NOMO-1 (cell line): ENCODE measurements at regions not wholly inside any gene's neighbourhood (a gene's known extent, or its start where the extent isn't known, plus 50 kb on each side); places are given as distances from the start of the nearest gene placed in this dataset.
"Not testable (repeated sequence)": the region's sequence is repeated elsewhere in the genome, so short reads cannot be mapped to it uniquely, and the experiment has no call there.

ENCODE experiments used
- DNase-seq, 2 experiments: peaks; one replicate each; lab custom pipeline; 2025; ENCODE audit not compliant: unreplicated experiment in 2 of 2; lab: John Stamatoyannopoulos, UW

DNA sequence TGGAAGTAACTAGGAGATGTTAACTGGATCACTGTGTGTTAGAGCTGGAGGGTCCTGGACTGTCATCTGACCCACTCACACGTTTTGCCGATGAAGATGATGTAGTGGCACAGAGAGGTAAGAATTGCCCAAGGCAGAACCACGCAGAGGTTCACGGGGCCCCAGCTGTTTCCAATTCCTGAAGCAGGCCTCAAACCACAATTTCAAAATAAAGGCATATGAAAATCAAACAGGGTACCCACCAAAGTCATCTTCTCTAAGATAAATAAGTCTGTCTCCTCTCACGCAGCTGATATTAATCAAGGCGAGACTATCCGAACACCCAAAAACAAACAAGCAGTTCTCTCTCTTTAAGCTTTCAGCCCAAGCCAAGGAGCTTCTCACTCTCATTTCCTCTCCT is 113.3 kb upstream of the JCAD start:
- DNase-seq, result peak in 1 of 2 experiments; percentile 35

DNA sequence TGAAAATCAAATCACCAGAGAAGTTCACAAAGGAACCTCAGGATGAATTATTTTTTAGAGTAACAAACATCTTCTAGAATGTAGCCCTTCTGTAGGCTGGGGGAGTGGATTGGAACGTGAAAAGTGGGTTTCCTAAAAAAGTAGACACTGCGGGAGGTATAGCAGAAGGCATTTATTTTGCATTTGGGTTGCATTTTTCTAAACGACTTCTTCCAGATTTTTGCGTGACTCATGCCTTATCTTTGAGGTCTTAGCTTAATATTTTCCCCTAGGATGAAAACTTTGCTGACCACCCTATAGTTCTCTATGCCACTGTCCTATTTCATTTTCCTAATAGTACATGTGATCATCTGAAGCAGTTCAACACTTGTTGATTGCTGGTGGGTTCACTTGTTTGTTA is 112.7 kb upstream of the JCAD start:
- no peak for DNase-seq

DNA sequence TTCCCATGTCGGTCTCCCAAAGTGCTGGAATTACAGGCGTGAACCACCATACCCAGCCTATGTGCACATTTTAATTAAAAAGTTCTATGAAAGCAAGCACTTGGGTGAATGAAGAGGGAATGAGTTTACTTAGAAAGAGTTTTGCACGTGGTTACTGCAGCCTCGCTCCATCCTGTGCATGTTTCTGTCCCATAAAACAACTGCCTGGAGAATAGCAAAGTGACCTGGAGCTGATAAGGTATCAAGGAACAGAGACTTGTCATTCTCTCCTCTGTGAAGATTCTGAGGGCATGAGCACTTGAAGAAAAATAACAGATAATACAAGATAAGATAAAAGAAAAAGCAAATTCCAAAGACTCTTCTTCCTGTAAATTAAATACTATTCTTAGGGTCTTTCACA is 112.2 kb upstream of the JCAD start:
- no peak for DNase-seq

DNA sequence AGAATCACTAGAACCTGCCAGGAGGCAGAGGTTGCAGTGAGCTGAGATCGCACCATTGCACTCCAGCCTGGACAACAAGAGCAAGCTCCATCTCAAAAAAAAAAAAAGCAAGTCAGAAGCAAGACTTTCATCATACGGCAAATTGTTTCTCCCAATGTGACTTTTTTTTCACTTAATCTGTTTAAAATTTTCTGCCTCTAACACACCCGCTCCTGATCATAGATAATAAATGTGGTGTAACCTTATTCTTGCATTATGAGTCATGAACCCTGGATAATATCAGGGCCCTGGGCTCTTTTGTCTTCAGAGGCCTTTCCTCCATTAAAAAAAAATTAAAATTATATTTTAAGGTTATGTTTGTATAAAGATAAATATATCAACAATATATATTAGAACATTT is 111.4 kb upstream of the JCAD start:
- peak in 1 of 2 experiments; percentile 16 for DNase-seq

DNA sequence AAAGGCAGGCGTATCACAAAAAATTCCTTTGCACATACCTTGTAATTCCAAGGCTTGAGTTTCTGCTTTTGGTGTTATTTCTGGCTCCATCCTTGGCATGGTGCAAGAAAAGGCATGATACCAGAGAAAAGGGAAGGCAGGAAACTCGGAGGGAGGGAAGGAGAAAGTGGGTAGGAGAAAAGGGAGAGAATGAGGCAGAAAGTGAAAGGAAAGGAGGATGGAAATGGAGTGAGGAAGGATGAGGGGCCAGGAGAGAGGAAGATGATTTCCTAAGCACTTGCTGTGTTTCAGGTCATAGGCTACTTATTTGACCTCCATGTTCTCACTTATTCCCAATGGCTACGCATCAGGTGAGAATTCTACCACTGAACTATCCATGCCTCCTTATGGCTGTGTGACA is 110.8 kb upstream of the JCAD start:
- no peak for DNase-seq

DNA sequence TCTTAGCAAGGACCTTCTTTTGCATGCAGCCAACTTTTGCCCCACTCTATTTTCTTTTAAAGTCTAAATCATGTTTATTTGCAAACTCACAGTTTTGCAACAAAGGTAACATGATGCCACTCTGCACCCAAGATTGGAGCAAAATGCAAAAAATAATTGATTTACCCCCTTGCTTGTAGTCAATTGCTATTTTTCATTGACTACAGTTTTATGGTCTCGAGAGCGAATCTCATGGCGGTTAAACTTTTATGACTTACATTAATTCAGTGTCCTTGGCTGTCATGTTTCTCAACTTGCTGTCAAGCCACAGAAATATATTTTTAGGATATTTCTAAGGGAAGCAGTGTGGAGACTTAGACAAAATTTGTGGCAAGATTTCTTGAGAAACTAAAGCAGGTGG is 110.0 kb upstream of the JCAD start:
- peak; percentile 67 to 86 for DNase-seq

DNA sequence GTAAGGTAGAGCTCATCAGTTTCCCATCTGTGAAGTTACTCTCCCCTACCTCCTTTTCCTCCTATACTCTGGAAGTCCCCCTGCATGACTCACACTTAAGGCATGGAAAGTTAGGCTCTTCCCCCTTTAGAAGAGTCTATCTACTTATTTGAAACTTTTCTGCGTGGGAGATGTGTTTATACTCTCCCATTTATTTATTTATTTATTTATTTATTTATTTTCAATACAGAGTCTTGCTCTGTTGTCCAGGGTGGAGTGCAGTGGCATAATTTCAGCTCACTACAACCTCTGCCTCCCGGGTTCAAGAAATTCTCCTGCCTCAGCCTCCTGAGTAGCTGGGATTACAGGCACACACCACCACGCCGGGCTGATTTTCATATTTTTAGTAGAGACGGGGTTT is 107.5 kb upstream of the JCAD start:
- no peak for DNase-seq

DNA sequence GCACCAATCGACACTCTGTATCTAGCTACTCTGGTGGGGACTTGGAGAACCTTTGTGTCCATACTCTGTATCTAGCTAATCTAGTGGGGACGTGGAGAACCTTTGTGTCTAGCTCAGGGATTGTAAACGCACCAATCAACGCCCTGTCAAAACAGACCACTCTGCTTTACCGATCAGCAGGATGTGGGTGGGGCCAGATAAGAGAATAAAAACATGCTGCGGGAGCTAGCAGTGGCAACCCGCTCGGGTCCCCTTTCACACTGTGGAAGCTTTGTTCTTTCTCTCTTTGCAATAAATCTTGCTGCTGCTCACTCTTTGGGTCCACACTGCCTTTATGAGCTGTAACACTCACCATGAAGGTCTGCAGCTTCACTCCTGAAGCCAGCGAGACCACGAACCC is 104.0 kb upstream of the JCAD start:
- DNase-seq, result not testable (repeated sequence)

DNA sequence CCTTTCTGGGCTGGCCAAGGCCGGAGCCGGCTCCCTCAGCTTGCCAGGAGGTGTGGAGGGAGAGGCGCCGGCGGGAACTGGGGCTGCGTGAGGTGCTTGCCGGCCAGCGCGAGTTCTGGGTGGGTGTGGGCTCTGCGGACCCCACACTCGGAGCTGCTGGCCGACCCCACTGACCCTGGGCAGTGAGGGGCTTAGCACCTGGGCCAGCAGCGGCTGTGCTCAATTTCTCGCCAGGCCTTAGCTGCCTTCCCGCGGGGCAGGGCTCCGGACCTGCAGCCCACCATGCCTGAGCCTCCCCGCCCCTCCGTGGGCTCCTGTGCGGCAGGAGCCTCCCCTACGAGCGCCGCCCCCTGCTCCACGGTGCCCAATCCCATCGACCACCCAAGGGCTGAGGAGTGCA is 103.4 kb upstream of the JCAD start:
- not testable (repeated sequence) for DNase-seq

DNA sequence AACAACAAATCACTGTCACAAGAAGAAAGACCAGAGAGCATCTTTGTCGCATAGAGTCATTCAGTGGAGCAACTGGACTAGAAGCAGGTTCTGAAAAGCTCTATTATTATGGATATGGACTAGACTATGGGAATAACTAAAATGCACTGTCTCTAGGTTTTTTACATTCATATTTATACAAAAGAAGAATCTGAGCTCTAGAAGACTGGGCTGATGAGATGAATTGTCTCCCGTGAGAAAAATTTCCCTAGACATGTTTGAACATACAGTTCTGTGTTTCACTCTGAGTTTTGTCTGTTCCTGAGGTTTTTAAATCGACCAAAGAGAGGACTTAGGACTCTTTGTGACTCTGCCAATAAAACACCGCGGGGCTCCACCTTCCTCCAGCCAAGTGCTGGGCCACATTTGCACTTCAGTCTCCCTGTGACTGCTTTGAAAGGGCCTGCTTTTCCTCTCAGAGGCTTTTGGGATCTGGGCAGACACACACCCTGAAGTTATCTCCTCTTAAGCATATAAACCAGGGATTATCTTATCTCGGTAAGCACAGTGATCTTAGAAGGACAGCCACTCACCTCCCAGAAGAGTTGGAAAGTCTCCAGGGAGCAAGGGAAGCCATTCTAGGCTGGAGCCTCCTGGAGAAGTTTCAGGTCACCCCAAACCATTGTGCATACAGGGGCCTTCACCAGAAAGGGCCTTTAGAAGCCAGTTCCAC is 101.0 kb upstream of the JCAD start:
- no peak for DNase-seq

DNA sequence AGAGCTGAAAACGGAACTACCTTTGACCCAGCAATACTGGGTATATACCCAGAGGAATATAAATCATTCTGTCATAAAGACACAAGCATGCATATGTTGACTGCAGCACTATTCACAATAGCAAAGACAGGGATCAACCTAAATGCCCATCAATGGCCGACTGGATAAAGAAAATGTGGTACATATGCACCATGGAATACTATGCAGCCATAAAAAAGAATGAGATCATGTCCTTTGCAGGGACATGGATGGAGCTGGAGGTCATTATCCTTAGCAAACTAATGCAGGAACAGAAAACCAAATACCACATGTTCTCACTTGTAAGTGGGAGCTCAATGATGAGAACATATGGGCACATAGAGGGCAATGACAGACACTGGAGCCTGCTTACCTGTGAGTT is 100.2 kb upstream of the JCAD start:
- not testable (repeated sequence) for DNase-seq

DNA sequence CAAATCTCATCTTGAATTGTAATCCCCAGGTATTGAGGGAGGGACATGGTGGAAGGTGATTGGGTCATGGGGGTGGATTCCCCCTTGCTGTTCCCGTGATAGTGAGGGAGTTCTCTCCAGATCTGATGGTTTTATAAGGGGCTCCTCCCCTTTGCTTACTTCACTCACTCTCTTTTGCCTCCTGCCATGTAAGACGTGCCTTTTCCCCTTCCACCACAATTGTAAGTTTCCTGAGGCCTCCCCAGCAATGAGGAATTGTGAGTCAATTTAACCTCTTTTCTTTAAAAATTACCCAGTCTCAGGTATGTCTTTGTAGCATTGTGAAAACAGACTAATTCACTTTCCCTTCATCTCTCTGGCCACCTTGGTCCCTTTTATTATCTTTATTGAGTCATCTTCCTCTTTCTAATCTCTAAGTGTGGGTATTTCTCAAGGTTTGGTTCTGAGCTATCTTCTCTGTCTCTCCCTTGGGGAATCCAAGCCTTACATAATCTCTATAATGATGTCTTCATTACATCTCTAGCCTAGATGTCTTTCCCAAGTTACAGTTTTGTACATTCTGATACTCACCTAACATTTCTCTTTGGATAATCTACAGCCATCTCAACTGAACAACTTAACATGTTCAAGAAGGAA is 99.1 kb upstream of the JCAD start:
- DNase-seq, result peak; percentile 61 to 92

DNA sequence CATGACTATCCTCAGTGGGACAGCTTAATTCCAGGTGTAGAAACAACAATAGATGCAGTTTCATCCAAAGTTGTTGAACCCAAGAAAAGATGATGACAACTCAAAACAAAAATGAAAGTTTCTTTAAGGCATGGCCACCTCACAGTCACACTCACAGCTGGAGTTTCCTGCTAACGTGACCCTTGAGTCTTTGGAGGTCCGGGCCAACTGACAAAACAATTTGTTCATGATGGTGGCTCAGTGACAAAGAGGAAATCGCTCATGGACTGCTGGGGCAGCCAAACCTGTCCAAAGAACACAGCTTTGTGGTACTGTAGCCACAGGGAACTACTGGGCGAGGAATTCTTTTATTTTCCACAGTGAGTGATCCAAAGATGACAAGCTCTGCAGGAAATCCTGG is 96.0 kb upstream of the JCAD start:
- DNase-seq, result no peak

DNA sequence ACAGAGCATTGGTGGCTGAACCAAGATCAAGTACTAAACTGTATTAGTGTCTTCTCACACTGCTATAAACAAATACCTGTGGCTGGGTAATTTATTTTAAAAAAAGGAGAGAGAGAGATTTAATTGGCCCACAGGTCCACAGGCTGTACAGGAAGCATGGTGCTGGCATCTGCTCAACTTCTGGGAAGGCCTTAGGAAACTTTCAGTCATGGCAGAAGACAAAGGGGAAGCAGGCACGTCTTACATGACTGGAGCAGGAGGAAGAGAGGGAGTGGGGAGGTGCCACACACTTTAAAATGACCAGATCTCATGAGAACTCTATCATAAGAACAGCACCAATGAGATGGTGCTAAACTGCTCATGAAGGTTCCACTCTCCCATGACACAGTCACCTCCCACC is 95.2 kb upstream of the JCAD start:
- DNase-seq, result no peak

DNA sequence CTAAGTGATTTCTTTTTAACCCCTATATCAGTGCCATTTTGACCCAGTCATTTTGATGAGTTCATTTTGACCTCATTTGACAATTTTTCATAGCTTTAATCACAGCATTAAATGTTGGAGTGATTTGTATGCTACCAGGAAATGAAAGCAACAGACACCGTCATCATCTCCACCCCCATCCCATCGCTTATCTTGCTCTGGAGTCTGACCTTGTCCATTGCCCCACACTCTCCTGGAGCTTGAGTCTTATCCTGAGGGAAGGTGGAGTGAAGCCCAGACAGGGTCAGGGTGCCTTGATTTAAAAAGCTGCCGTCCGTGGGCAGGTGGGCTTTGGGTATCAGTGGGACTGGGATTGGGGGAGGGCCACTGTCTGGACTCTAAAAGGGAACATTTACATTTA is 94.7 kb upstream of the JCAD start:
- no peak for DNase-seq

DNA sequence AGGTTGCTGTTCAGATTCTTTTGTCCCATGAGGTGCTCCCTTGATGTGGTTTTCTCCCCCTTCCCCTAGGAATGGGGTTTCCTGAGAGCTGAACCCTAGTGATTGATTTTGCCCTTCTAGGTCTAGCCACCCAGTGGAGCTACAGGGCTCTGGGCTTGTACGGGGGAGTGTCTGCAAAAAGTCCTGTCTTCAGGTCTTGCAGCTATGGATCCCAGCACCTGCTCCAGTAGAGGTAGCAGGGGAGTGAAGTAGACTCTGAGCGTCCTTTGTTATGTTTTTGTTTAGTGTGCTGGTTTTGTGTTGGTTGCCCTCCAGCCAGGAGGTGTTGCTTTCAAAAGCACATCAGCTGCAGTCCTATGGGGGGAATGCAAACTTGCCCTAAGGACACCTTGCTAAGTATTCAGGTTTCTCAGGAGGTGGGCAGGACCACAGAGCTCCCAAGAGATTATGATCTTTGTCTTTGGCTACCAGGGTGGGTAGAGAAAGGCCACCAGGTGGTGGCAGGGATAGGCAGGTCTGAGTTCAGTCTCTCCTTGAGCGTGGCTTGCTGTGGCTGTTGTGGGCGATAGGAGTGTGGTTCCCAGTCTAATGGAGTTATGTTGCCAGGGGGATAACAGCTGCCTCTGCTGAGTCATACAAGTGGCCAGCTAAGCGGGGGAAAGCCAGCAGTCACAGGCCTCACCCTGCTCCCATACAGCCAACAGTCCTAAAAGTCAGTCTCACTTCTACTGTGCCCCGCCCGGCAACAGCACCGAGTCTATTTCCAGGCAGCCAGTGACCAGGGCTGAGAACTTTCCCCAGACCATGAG is 92.4 kb upstream of the JCAD start:
- DNase-seq, result peak; percentile 15 to 63

DNA sequence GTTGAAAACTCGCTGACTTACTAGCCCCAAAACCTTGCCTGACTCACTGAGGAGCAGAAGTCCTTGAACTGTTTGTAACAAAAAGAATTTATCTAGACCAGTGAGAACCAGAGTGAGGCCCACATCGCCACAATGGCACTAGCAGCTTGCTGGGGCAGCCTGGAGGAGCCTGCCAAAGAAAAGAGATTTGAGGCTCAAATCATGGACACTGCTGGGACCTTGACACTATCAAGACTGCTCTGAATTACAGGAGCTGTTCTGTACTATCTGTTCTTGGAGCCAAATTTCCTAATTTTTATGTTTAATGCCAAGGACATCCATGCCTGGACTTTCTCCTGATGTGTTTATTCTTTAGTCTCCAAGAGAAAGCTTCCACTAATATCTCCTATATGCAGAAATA is 82.0 kb upstream of the JCAD start:
- no peak for DNase-seq

DNA sequence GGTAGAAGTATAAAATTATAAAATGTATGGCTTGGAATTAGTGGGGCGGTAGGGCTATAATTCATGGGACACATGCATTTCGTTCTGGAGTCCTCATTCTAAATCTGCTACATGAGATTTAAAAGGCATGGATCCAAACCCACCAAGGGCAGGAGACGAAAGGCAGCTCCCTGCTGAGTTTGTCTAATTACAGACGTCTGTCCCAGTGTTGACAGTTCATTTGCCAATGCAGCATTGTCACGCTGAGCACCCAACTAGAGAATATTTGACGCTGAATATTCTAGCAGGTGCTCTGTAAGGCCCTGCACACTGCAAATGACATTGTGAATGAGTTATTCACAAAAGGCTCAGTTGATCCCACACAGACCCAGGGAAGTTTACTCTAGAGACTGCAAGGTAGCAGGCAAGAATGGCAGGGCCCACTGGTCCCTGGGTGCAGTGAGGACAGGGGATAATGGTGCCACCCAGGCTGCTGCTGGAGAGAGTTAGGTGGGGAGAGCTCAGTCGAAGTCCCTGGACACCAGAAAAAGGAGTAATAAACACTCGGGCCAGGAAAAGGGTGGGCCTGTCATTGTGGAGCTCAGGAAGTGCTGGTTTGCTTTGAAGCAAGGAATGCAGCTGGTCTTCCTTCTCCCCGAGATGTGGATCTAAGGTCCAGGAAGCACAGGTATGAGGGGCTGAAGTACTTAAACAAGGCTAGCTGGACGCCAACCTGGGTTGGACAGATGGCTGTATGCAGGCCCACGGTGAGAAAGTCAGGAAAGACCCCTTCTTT is 75.0 kb upstream of the JCAD start:
- DNase-seq, result no peak

DNA sequence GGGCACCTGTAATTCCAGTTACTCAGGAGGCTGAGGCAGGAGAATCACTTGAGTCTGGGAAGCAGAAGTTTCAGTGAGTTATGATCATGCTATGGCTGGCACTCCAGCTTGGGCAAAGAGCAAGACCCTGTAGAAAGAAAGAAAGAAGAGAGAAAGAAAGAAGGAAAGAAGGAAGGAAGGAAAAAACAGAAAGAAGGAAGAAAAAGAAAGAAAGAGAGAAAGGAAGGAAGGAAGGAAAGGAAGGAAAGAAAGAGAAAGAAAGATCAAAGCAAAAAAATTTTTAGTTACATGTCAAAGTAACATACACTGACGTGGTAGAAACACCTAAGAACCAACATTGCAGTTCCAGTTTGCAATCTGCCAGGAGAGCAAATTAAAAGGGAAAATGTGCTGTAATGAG is 73.8 kb upstream of the JCAD start:
- DNase-seq, result no peak

DNA sequence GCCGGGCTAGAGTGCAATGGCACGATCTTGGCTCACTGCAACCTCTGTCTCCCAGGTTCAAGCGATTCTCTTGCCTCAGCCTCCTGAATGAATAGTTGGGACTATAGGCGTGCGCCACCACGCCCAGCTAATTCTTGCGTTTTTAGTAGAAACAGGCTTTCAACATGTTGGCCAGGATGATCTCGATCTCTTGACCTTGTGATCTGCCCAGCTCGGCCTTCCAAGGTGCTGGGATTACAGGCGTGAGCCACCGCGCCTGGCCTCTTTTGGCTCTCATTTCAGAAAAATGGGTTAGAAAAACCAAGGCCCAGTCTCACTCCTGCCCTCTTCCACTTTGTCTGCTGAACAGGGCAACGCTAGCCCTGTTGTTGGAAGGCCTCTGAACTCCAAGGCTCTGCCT is 72.0 kb upstream of the JCAD start:
- not testable (repeated sequence) for DNase-seq

DNA sequence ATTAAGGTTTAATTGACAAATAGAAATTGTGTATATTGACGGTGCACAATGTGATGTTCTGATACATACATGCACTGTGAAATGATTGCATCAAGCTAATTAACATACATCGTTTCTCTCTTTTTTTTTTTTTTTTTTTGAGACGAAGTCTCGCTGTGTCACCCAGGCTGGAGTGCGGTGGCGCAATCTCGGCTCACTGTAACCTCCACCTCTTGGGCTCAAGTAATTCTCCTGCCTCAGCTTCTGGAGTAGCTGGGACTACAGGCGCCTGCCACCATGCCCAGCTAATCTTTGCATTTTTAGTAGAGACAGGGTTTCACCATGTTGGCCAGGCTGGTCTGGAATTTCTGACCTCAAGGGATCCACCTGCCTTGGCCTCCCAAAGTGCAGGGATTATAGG is 69.9 kb upstream of the JCAD start:
- DNase-seq, result peak; percentile 4 to 29
